ENCODE measurements at regions not wholly inside any gene's neighbourhood (a gene's known extent, or its start where the extent isn't known, plus 50 kb on each side); places are given as distances from the start of the nearest gene placed in this dataset.

DNA sequence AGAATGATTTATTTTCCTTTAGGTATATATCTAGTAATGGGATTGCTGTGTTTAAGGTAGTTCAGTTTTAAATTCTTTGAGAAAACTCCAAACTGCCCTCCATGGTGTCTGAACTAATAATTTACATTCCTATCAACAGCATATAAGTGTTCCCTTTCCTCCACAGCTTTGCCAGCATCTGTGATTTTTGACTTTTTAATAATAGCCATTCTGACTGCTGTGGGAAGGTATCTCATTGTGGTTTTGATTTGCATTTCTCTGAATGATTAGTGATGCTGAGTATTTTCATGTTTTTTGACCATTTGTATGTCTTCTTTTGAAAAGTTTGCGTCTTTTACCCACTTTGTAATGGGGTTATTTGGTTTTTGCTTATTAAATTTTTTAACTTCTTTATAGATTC, 571.6 kb upstream of the CCDC54 start:
- no peaks in the 10 kb centered on the region for H3K9me3 ChIP-seq
- no peaks in the 10 kb centered on the region for H3K27me3 ChIP-seq
- TF ChIP-seq POLR2A (IDR thresholded peaks at IDR 0.05), result no peak
- TF ChIP-seq, protein P1, sequence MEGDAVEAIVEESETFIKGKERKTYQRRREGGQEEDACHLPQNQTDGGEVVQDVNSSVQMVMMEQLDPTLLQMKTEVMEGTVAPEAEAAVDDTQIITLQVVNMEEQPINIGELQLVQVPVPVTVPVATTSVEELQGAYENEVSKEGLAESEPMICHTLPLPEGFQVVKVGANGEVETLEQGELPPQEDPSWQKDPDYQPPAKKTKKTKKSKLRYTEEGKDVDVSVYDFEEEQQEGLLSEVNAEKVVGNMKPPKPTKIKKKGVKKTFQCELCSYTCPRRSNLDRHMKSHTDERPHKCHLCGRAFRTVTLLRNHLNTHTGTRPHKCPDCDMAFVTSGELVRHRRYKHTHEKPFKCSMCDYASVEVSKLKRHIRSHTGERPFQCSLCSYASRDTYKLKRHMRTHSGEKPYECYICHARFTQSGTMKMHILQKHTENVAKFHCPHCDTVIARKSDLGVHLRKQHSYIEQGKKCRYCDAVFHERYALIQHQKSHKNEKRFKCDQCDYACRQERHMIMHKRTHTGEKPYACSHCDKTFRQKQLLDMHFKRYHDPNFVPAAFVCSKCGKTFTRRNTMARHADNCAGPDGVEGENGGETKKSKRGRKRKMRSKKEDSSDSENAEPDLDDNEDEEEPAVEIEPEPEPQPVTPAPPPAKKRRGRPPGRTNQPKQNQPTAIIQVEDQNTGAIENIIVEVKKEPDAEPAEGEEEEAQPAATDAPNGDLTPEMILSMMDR (IDR thresholded peaks at IDR 0.05), result no peak
- H3K36me3 ChIP-seq, result no peaks in the 10 kb centered on the region
- H3K4me3 ChIP-seq, result no peak overlapping the region
- no peak for DNase-seq
- no peaks in the 10 kb centered on the region for H3K4me1 ChIP-seq
- H3K27ac ChIP-seq, result no peak overlapping the region

DNA sequence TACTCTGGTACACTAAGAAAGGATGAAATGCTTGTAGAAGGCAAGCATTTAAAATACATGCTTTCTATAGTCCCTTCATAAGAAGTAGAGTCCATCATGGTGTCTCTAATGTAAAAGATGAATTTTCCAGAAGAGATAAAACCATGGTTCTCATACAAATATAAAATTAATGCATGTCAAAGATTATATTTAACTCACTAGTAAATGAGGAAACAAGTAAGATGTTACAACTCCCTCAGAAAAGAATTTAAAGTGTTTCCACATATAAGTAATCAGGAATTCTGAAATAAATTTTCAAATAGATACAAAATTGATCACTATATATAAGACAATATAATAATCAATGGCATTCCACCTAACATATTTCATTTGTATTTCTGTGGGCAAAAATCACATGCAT, 570.3 kb upstream of the CCDC54 start:
- Histone ChIP-seq H3K36me3 (no peaks in the 10 kb centered on the region), H3K27me3 (no peaks in the 10 kb centered on the region), H3K9me3 (no peaks in the 10 kb centered on the region), H3K27ac (no peak overlapping the region), H3K4me1 (no peaks in the 10 kb centered on the region), H3K4me3 (no peak overlapping the region)
- DNase-seq, result no peak
- TF ChIP-seq POLR2A (IDR thresholded peaks at IDR 0.05), result no peak
- TF ChIP-seq, protein P1 (IDR thresholded peaks at IDR 0.05), result no peak

DNA sequence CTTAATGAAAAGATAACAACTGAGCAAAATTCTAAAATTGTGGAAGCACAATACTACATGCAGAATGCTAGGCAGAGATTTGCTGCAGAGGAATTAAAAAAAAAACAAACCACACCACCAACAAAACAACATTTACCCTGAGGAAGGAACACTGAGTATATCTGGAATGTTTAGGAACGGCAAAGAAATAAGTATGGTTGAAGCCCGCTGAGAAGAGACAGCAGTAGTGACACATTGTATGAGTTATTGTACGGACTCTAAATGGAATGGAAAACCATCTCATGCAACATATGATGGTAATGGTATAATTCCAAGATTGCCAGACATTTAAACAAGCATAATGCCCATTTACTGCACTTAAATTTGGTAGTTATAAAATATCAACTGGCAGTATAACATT, 568.2 kb upstream of the CCDC54 start:
- DNase-seq, result no peak
- Histone ChIP-seq H3K27ac (no peak overlapping the region), H3K9me3 (no peaks in the 10 kb centered on the region), H3K4me3 (no peak overlapping the region), H3K36me3 (no peaks in the 10 kb centered on the region), H3K27me3 (no peaks in the 10 kb centered on the region), H3K4me1 (no peaks in the 10 kb centered on the region)
- no peak for TF ChIP-seq POLR2A (IDR thresholded peaks at IDR 0.05)
- TF ChIP-seq, protein P1 (IDR thresholded peaks at IDR 0.05), result no peak

DNA sequence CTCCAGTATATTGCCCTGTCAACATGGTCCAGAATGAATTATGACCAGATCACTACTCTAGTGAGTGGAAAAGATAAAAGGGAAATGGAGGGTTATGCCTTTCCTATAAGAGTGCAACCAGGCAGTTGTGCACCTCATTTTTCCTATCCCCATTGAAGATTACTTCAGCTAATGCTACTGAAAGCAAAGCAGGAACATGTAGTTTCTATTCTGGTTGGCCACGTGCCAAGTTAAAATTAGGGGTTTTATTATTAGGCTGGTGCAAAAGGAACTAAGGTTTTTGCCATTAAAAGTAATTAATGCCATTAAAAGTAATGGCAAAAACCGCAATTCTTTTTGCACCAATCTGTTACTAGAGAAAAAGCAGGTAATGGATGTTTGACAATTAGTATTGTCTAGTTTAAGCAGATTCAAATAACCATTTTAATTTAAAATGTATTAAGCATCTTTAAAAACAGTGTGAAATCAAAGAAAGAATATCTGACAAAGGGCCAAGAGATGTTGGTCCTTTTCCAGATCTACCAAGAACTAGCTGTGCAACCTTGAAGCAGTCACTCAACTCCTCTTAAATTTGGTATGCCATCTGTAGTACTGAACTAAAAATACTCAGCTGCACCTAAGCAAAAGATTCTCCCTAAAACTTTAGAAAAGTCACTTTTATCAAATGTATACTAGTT, 567.5 kb upstream of the CCDC54 start:
- Histone ChIP-seq H3K4me3 (no peak overlapping the region), H3K9me3 (no peaks in the 10 kb centered on the region), H3K27ac (no peak overlapping the region), H3K36me3 (no peaks in the 10 kb centered on the region), H3K27me3 (no peaks in the 10 kb centered on the region), H3K4me1 (no peaks in the 10 kb centered on the region)
- DNase-seq, result no peak
- no peak for TF ChIP-seq POLR2A (IDR thresholded peaks at IDR 0.05)
- TF ChIP-seq, protein P1 (IDR thresholded peaks at IDR 0.05), result no peak

DNA sequence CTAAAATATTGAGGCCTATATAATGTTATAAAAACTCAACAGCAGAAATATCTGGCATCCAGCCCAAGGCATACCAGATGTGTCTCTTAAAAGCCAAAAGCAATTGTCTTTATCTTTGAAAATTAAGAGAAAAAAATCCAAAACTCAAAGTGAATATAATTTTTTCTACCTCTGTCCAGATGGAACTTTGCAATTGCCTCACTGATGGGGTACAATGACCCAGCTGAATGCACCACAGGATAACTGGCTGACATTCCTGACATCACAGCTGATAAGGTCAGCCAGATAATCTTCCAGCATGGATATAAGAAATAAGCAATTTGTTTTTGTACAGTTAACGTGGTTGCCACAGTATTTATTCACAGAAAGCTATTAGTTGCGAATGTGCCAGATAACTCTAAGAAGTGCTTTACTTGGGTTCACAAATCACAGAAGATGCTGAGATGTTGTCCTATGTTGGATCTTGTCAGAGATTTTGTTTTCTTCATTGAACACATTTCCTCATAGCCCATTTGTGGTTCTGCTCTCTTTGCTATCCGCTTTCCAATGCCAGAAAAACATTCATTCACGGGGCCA, 566.9 kb upstream of the CCDC54 start:
- Histone ChIP-seq H3K27ac (no peak overlapping the region), H3K27me3 (no peaks in the 10 kb centered on the region), H3K9me3 (no peaks in the 10 kb centered on the region), H3K36me3 (no peaks in the 10 kb centered on the region), H3K4me1 (no peaks in the 10 kb centered on the region), H3K4me3 (no peak overlapping the region)
- TF ChIP-seq, protein P1 (IDR thresholded peaks at IDR 0.05), result no peak
- no peak for DNase-seq

All from Peyer's patch (tissue), 4 donors.